ENCODE measurements at regions not wholly inside any gene's neighbourhood (a gene's known extent, or its start where the extent isn't known, plus 50 kb on each side); places are given as distances from the start of the nearest gene placed in this dataset.
"Not testable (repeated sequence)": the region's sequence is repeated elsewhere in the genome, so short reads cannot be mapped to it uniquely, and the experiment has no call there.

DNA sequence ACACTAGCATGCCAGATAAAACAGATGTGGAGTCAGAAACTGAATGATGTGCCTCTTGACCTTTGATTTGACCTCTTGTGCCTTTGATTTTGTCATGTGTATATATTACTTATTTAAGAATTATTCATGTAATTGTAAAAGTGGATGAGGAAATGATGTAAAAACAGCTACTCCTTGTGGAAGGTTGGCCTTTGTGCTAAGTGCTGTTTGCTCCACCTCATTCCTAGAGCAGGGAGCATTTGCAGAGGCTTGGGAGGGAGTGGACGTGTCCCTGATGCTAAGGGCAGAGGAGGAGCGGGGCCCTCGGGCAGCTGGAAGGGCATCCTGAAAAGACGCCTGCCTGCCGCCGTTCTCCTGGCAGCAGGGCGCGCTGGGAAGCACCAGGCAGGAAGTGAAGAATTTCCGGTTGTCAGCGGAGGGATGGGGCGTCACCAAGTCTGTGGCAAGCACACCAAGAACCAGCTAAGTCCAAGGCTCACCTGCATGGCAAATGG is 197.6 kb upstream of the ZNF32 start:
- H3K4me3 ChIP-seq (ENCODE audit: low read depth, low read length) = no peak overlapping the region
- no peak for DNase-seq (ENCODE audit: low read depth)

DNA sequence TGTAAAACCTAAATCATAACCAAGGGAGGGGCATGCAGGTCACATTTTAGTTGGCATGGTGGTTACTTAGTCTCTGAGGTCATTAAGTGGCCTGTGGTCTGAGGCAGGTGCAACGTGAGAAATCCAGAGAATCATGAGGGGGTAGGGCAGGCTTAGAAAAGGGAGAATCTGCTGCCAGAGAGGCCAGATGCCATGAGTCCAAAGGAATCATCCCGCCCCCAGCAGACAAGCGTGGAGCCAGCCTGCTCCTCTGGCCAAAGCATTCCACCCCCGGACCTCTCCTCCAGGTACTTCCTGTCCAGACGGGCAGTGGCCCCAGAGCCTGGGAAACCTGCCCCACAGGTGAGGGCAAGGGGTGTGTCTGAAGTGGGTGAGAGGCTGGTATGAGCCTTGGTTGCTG is 196.4 kb upstream of the ZNF32 start:
- H3K4me3 ChIP-seq (ENCODE audit: low read depth, low read length) = no peak overlapping the region
- DNase-seq (ENCODE audit: low read depth) = no peak

DNA sequence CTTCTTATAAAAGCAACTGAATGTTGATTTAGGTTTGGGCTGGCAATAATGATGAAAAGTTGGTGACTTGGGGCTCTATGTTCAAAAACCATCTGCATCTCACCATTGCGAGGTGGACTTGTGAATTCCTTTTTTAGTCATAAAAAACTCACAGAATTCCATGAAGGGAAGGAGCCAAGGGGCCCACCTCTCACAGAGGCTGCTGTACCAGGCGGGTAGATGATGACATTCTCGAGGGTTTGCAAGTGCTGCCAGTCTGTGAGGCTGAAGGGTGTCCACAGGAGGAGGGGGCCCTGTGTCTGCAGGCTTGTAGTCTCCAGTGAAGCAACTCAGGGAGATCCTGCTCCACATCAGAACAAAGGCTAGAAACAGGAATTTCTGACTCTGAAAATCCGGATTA is 195.5 kb upstream of the ZNF32 start:
- H3K4me3 ChIP-seq (ENCODE audit: low read depth, low read length) = no peak overlapping the region
- DNase-seq (ENCODE audit: low read depth) = no peak

DNA sequence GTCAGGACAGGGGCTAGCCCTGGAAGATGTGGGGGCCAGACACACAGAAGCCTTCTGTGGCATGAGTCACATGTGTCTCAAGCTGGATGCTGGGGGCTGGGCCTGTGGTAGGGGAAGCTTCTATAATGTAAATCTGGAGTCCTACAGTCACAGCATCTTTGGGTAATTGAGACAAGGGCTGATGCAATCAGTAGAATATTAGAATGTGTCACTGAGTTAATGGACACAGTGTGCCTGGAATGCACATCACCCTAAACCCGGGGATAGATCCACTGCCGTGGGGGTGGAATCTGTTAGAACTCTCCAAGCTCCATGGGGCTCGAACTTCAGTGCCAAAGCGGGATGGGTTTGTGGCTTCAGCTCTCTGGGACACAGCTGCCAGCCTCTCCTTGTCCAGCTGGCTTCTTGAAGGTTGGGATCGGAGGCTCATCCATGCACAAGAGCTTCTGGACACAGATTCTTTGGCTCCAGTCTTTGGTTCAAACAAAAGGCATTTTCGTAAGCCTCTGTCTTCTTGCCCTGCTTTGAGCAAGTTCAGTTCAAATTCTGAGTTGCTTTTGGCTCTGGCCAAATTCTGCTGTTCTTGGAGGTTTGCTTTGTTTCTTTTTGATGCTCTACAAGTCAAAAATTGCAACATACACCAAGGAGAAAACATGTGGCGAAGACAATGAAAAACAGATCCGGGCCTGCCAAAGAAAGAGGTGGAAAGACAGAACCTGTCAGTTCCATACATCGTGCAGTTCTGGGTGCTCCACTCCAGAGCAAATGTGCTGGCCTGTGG is 194.8 kb upstream of the ZNF32 start:
- DNase-seq (ENCODE audit: low read depth) = peak; percentile 79
- no peak overlapping the region for H3K4me3 ChIP-seq (ENCODE audit: low read depth, low read length)

DNA sequence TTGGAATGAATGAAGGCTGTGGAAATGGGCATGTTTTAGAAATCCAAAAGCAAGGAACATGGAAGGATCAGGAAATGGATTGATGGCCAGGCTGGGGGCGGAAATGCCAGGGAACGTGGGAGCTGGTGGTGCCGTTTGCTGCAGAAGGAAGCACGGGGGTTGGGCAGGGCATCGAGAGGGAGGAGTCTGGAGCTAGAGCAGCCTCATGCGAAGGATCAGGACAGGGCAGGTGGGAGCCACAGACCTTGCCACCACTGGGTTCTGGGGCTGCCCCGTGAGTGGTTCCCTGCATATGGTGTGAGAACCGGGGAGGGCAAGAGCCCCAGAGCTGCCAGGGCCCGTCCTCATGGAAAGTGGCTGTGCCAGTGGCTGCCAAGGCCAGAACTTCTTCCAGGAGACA is 193.8 kb upstream of the ZNF32 start:
- H3K4me3 ChIP-seq (ENCODE audit: low read depth, low read length) = no peak overlapping the region
- DNase-seq (ENCODE audit: low read depth) = no peak

DNA sequence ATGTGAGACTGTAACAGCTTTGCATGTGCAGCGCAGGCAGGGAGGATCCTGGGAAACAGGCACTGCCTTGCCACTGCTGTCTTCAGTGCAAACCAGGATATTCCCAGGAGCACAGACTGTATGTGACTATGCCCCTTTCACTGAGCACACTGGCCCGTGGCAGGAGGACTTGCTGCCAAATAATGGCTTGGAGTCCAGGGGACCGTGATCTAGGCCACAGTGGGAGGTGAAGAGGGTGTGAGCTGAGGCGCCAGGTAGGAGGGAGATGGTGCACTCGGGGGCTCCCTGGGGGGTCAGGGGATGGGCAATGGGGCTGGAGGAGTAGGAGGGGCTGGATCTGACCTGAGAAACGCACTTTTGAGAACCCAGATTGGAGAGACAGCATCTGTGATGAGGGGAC is 193.4 kb upstream of the ZNF32 start:
- H3K4me3 ChIP-seq (ENCODE audit: low read depth, low read length) = no peak overlapping the region
- no peak for DNase-seq (ENCODE audit: low read depth)

DNA sequence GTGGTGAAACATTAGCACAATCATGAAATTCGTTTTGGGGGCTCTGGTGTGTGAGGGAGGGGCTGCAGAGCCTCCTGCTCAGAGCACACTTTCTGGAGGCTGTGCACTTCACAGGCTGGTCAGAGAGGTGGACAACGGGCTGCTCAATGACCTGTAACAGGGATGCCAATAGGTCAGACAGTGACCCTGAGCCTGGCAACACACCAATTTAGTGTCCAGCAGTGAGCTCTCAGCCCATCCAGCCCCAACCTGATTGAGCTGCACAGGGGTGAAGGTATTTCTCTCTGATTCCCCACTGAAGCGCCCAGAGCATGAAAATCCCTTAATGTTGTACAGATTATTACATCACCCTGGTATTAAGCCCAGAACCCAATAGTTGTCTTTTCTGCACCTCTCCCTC is 191.3 kb upstream of the ZNF32 start:
- no peak overlapping the region for H3K4me3 ChIP-seq (ENCODE audit: low read depth, low read length)
- DNase-seq (ENCODE audit: low read depth) = no peak

DNA sequence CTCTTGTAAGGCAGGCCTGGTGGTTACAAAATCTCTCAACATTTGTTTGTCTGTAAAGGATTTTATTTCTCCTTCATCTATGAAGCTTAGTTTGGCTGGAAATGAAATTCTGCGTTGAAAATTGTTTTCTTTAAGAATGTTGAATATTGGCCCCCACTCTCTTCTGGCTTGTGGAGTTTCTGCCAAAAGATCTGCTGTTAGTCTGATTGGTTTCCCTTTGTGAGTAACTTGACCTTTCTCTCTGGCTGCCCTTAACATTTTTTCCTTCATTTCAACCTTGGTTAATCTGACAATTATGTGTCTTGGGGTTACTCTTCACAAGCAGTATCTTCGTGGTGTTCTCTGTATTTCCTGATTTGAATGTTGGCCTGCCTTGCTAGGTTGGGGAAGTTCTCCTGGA is 186.1 kb upstream of the ZNF32 start:
- H3K4me3 ChIP-seq (ENCODE audit: low read depth, low read length); DNase-seq (ENCODE audit: low read depth): not testable (repeated sequence)

DNA sequence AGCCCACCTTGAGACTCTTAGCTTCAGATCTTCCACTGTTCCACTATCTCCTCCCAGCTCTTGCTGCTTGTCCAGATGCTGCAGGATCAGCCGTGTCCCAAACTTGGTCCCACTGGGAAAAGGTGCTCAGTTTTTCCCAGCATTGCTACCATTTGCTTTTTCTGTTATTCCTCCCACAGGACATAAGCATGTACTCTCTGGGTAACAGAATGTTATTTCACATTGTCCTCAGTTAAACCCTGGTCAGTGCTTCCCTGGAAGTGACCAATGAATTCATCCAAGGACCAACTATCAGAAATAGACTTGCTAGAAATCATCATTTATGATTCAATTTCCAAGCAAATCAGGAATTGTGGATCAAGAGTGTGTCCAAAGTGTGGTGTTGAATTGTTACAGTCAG is 179.2 kb upstream of the ZNF32 start:
- H3K4me3 ChIP-seq (ENCODE audit: low read depth, low read length) = no peak overlapping the region
- DNase-seq (ENCODE audit: low read depth) = no peak

DNA sequence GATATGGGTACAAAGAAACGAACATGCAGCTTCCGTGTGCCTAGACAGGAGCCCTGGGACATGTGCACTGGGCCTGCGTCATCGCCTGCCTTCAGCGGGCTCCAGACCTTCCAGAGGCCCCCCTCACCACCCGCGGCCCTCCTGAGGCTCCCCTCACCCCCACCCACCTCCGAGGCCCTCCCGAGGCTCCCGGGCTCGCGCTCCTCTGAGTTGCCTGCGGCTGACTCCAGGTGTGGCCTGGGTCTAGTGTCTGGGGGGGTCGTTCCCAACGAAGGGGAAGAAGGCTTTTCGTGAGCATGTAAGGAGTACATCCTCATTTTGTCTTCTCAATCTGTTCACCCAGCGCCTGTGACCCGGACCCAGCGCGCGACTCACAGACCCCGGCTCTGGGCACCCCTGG is 177.3 kb upstream of the ZNF32 start:
- no peak overlapping the region for H3K4me3 ChIP-seq (ENCODE audit: low read depth, low read length)
- DNase-seq (ENCODE audit: low read depth) = no peak

DNA sequence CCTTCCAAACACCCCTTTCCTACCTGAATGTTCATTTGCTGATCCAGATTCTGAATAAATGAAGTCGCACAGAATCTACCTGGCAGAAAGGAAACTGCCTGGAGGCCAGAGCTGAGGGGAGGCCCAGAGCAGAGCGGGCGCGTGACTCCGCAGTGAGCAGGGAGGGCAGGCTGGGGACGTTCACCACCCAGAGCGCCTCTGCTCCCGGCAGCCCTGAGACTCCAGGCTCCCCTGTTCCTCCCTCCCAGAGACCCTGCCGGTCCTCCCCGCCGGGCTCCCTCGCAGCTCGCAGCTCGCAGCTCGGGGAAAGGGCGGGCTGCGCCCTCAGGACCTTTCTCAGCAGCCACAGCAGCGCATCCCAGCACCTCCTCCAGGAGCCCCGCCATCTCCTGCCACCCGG is 176.7 kb upstream of the ZNF32 start:
- no peak for DNase-seq (ENCODE audit: low read depth)
- no peak overlapping the region for H3K4me3 ChIP-seq (ENCODE audit: low read depth, low read length)

DNA sequence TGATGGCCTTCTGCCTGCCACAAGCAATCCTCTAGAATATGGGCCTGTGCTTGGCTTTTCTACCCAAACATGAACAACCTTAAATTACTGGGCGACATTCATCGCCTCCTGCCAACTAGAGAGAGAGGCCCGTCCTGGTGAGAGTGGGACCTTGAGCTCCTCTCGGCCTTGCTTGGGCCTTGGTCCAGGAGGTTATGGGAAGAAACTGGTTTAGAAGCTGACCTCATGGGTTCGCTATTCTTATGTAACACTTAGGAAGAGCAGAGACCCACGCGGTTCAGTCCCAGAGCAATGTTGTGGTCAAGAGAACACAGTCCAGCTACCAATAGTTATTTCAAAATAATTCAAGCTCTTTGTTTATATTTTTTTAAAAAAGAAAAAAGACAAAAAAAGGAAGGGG is 176.3 kb upstream of the ZNF32 start:
- no peak overlapping the region for H3K4me3 ChIP-seq (ENCODE audit: low read depth, low read length)
- no peak for DNase-seq (ENCODE audit: low read depth)

DNA sequence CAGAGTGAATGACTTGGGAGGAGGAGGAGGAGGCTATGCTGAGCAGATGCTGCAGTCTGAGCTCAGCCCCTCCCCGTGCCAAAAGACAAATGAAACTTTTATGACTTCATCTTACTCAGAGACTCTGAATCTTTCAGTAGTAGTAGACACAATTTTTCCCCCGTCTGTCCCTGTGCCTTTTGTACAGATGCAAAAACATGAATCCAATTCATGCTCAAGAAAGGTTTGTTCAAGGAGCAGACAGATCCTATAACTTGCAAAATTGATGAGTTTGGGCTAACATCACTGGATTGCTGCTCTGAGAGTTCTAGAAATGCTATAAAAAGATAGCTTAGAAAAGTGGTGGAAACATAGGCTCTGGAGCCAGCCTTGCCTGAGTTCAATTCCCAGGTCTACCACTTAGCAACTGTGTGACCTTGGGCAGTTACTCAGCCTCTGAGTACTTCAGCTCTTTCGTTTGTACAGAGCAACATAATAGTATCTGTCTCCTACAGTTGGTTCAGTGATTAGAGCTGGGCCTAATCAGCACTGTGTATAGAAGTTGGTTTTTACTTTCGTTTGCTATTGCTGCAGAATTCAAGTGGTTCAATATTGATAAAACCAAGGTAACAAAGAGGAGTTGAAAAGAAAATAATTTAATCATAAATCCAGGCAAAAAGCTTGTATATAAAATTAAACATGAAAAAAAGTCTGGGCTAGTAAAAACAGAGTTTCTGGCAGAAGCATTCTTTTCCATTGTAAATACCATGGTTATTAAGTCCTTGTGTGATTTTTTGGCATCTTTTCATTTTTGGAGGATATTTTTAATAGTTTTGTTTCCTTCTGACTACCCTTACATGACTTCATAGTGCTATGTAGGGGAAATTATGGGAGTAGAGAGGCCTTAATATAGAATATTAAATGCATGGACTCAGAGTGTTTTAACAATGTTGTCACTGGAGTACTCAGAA is 174.2 kb upstream of the ZNF32 start:
- no peak for DNase-seq (ENCODE audit: low read depth)
- H3K4me3 ChIP-seq (ENCODE audit: low read depth, low read length) = no peak overlapping the region

DNA sequence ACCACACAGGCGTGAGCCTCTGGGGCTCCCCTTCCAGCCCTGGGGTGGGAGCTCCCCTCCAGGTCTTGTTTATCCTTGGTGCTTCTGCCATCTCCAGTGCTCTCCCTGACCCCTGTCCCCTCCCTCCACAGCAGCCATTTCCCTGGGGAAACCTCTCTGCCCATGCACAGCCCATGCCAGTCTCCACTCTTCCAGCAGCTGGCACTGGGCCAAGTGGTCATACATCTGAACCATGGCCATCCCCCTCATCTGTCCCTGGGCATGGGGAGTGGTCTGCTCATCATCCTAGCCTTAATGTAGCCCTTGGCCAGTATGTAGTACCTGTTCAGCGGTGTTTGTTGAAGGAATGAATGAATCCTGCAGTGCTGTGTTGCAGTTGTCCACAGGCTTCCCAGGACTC is 172.4 kb upstream of the ZNF32 start:
- no peak for DNase-seq (ENCODE audit: low read depth)
- no peak overlapping the region for H3K4me3 ChIP-seq (ENCODE audit: low read depth, low read length)

DNA sequence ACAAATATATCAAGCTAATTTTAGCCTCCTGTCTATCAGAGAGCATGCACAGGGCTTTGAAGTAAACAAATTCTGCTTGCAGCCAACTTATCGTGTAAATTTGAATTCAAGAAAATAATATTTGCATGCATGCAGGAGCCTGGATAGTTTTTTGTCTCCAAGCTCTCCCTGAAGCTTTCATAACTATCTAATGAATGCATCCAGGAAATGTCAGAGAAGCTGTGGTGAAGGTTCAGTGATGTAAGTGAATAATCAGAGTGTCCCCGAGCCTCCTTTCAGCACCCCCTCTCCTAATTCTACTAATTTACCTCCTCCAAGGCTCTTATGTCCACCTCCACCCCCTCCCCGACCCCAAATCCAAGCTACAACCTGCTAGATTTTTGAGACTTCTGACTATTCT is 172.0 kb upstream of the ZNF32 start:
- no peak for DNase-seq (ENCODE audit: low read depth)
- H3K4me3 ChIP-seq (ENCODE audit: low read depth, low read length) = no peak overlapping the region

DNA sequence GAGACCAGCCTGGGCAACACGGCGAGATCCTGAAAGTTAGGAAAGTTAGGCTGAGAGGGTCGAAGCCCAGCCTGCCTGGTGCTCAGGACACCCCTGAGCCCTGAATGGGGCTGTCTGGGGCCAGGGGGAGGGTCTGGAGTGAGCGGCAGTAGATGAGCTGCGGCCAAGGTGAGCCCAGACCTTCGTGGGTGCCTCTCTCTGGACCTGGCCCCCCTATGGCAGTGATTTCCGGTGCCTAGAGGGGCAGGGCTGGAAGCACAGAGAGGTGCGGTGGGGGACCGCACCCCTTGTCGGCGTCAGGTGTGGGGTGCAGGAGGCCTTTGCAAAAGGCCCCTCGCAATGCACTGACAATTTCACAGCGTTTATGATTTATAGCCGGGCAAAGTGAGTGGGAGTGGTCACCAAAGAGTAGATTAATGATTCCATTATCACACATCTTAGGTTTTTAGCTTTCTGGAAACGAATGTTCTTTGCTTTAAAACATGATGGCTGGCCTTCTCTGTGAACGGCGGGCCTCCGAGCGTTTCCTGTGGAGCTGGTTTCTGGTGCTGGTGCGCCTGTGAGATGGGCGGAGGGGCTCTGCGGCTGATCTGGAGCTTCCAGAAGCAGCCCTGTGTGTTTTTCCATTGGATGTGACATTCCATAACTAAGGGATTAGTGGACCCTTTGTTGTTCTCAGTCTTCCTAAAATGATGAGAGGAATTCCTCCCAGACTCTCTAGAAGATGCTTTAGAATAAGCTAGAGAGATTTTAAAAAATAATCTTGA is 171.0 kb upstream of the ZNF32 start:
- no peak for DNase-seq (ENCODE audit: low read depth)
- no peak overlapping the region for H3K4me3 ChIP-seq (ENCODE audit: low read depth, low read length)

DNA sequence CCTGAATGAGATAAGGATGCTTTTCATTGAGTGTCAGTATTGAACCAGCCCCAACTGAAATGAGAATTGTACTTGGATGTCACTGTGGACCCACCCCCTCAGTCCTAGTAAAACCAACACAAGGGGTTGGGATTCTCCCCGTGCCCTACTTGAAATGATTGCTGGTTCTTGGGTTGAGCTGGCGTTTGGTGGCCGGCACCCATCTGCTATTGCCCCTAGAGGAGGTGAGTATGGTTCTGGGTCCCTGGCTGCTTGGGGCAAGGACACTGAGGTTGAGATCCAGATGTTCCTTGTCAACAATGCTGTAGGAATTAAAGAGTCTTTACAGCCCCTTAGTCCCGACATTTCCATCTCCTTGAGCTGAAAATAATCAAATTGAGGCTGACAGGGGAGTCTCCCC is 170.0 kb upstream of the ZNF32 start:
- no peak for DNase-seq (ENCODE audit: low read depth)
- H3K4me3 ChIP-seq (ENCODE audit: low read depth, low read length) = no peak overlapping the region

DNA sequence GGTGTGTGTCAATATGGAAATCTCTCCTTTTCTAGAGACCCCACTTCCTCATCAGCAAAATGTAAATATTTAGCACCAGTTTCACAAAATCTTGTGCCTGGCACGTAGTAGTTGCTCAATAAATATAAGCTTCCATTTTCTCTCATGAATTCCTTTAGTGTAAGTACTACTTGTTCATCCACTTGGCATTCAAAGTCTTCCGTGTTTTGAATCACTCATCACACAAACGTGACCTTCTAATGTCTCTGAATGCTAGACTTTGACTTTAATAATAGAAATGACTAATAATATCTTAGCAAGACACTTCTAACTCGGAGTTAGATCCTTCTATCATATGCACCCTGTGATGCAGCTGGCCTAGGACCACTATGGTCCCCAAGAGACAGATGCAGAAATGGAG is 168.7 kb upstream of the ZNF32 start:
- DNase-seq (ENCODE audit: low read depth) = peak; percentile 32
- H3K4me3 ChIP-seq (ENCODE audit: low read depth, low read length) = no peak overlapping the region

DNA sequence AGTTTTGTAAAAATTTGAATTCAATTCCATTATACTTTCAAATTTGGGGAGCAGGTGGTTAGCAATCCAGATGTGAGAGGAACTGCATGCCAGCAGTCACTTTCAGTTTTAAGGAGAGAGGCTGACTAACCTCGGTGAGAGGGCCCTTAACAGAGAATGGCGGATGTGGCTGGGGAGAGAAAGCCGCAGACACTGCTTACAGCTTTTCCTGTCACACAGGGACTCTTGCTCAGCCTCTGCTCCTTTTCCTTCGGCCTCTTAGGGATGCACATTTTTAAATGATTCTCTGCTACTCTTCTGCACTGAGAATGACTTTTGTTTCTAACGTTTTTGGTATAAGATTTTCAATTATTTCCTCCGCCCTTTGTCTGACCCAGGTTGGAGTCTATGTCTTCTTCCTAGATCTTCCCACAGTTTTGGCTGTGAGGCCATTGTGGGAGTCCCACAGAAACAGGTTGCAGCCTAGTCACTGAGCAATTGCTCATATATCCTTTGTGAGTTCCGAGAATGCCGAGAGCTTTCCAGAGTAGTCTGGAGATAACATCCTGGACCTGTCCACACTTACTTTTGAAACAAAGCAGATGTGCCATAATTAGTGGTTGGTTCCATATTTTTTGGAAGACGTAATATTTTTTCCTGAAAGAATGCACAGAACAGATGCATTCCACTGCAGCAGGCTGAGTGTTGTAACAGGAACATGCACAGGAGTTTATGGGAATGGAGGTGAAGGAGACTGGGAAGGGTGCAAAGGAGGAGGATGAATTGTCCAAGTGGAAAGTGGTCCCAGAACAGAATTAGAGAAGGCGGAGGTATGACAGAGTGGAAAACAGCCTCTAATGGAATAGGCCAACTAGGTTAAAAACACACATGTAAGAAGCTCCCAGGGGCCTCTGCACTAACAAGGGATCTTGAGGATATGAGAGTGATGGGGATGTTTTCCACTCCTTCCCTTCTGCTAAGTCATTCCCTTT is 168.0 kb upstream of the ZNF32 start:
- DNase-seq (ENCODE audit: low read depth) = peak; percentile 77
- no peak overlapping the region for H3K4me3 ChIP-seq (ENCODE audit: low read depth, low read length)

Measured in skeletal muscle cell (primary cell).